ENCODE measurements at regions not wholly inside any gene's neighbourhood (a gene's known extent, or its start where the extent isn't known, plus 50 kb on each side); places are given as distances from the start of the nearest gene placed in this dataset.
"Not testable (repeated sequence)": the region's sequence is repeated elsewhere in the genome, so short reads cannot be mapped to it uniquely, and the experiment has no call there.

DNA sequence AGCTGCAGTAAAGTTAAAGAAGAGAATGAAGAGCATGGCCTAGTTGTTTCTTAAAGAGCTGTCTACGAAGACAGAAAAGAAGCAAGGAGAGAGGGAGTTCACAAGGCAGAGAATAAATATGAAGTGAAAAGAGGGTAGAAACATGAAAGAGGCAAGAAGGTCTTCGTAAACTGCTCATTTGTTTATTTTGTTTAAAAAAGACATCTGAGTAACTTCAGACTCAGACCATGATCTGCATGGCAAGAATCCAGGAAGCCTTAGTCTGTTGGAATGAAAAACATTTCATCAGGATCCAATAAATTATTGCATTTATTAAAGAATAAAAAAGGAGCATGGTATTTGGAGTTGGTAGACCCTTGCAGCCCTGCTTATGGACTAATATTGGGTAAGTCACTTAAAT, 151.1 kb downstream of the SEM1 start:
- DNase-seq, result no peak

GRCh38 chr7:96558093-96558492, 151.6 kb downstream of the SEM1 start:
- no peak for DNase-seq

GRCh38 chr7:96557598-96557997, 152.0 kb downstream of the SEM1 start:
- not testable (repeated sequence) for DNase-seq

- no peak for DNase-seq
These were observed 161.0 kb downstream of the SEM1 start for GRCh38 chr7:96548664-96549063.

- DNase-seq, result no peak
These were observed 162.3 kb downstream of the SEM1 start for GRCh38 chr7:96547371-96547811.

- DNase-seq, result no peak
These were observed 163.2 kb downstream of the SEM1 start for GRCh38 chr7:96546426-96546825.

GRCh38 chr7:96539471-96539870, 170.2 kb downstream of the SEM1 start:
- DNase-seq, result no peak

DNA sequence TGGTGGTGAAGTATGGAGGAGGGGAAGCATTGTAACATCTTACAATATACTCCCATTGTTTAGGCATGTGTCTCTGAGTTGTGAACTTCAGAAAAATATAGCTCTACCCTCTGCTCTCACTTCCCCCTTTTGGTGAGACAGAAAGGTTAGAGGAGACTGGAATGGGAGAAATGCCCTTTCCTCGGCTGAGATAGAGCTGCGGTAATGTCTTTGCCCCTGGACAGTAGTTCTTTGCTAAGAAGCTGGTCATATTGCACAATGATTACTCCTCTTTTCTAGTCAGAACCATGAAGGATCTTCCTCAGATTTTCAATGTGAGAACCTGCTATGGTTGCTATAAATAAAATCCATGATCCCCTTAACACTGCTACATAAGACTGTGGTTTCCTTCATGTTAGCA, 171.0 kb downstream of the SEM1 start:
- DNase-seq, result no peak

DNA sequence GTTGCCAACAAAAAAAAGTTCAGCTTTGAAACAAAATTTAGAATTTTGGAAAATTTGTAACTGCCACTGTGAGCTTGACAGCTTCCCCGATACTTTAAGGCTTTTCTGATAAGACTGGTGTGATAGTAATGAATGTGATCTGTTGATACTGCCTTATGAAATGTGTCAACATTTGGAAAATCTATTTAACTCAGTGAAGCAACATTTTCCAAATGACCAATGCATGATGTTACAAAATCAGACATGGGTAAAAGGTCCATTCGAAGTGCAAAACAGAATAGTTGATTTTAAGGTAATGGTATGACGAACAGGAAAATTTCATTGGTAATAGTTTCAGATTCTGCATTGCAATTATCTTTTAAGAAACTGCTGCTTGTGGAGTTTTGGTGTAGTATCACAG, 175.4 kb downstream of the SEM1 start:
- no peak for DNase-seq

DNA sequence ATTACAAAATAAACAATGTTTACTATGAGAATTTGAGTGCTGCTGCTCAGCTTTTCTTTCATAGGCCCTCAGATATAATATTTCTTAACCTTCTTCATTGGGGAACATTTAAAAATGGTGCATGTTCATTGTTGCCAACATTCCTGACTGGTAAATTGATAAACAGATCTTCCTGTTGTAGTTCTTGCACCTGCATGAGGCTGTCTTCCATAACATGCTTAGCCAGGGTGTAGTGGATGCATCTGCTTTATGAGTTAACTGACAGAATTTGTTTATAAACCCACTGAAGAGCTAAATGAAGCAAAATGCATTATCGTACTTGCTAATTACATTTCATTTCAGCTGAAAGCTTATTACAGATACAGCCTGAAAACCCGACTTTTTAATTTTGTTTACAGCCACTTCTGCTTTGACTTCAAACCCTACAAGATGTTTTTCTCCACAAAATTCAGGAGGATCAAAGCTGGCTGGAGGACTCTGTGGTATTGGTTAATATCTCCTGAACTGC, 177.2 kb downstream of the SEM1 start:
- DNase-seq, result no peak

GRCh38 chr7:96531331-96531730, 178.3 kb downstream of the SEM1 start:
- no peak for DNase-seq

- DNase-seq, result no peak
These were observed 178.9 kb downstream of the SEM1 start for GRCh38 chr7:96530786-96531185.

DNA sequence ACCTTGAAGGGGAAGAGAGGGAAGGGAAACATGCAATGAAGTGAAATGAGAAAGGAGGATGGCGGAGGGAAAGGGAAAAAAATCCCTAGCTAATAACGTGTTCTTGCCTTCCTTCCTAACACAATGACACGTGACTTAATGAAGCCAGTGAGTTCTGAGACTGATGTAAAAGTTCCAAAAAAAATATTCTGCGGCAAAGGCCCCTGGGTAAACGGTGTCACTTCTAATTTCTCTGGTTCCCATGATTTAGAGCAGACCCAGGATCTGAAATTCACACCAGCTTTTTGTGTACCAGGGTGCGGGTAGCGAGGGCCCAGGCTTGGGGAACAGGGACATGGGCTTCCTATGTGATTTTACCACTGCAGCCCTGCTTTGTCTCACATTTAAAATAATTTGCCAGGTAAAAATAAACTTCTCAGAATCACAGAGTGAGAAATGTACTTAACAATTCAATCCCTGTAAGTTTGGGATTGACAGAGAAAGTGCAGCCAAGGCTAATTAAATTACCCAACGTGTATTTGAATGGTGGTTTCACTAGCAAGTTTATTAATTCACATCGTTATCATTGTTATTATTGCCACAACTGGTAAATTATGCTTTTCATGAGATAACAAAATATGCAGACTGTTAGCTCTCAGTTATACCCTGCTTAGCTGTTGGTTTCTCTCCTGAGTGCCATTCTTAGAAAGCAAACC, 182.4 kb downstream of the SEM1 start:
- DNase-seq, result no peak

DNA sequence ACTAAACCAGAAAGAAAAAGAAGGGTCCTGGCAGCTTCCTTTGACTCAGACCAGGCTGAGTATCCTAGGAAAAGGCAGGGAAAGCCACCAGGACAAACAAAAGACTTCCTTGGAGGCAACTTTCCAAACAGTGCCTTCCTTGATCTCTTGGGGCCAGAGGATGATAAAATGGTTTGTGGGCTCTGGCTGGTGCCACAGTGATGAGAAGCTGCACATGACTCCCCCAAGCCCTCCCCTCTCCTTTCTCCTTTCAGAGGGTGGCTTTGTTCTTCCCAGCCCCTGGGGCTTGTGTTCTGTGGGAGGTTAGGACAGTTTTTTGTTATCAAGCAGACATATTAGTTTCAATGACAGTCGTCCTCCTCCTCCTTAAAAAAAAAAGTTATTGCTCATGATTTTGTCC, 183.2 kb downstream of the SEM1 start:
- no peak for DNase-seq

GRCh38 chr7:96521068-96521894, 188.4 kb downstream of the SEM1 start:
- DNase-seq, result no peak

DNA sequence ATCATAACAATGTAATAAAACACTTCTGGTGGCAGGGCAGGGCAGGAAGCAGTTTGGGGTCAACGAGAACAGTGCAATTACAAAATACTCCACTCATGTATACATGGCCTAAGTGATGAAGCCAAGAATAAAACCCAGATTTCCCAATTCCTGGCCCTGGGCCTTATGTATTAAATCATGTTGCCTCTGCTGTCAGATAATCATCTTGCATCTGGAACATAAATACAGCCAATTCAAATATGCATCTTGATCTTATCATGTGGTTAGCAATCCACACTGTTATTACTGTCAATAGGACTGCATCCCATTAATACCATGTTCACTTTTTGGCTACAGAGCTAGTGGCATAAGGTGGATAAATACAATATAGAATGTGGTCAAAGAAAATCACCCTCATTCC, 186.5 kb upstream of the SLC25A13 start:
- no peak for DNase-seq

GRCh38 chr7:96503597-96503996, 181.7 kb upstream of the SLC25A13 start:
- DNase-seq, result no peak

GRCh38 chr7:96501318-96501717, 179.4 kb upstream of the SLC25A13 start:
- DNase-seq, result no peak

GRCh38 chr7:96499532-96499931, 177.6 kb upstream of the SLC25A13 start:
- no peak for DNase-seq

DNA sequence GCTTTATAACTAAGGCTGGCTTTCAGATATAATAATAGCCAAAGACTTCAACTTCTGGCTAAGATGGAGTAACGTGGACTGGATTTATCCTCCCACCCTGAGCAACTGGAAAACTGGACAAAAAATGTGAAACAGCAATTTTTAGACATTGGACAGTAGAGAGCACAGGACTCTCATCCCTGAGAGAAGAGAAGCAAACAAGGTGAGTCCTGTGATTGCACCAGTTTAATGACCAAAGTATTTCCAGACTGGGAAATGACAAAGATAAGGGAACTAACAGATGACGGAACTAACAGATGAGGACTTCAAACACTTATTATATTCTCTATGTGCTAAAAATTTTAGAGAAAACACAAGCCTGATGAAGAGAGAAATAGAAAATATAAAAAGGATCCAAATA, 175.7 kb upstream of the SLC25A13 start:
- DNase-seq, result no peak

GRCh38 chr7:96495751-96496216, 173.9 kb upstream of the SLC25A13 start:
- DNase-seq, result no peak

DNA sequence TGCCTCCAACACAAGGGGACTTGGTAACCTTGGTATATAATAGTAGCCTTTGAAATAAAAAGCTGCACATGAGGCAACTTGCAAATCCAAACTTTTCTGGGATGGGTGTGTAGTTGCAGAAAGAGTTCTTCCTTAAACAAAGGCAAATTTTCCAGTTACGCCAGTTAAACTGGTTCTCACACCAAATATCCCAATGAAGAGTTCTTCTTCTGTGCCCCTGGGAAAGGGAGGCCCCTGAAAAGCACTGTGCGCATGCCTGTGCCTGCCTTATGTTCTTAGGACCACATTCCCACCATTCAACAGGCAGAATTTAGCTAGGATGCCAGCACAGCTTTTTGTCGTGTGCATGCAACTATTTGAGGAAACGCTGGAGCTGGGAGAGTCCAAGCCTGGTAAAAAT, 164.8 kb upstream of the SLC25A13 start:
- no peak for DNase-seq

DNA sequence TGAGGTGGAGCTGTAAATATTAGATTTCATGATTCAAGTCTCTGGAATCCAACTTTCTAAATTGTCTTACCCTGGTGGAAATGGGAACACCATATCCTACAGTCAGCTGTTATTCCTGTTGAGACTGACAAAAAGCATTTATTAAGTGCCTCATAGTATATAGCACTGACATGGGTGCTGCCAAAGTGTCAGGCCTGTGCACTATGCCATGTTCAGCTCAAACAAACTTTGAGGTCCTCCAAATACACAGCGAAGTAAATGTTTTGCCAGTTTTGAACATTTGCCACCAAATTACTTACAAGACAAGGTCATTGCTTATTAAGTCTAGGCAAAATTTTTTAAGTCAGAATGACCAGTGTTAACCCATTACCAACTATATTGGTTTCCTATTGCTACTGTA, 162.9 kb upstream of the SLC25A13 start:
- DNase-seq, result no peak

GRCh38 chr7:96484091-96484490, 162.2 kb upstream of the SLC25A13 start:
- no peak for DNase-seq

Data from CD4-positive, alpha-beta T cell treated with Interleukin-6 for 4 hours (primary cell).